ENCODE measurements at regions not wholly inside any gene's neighbourhood (a gene's known extent, or its start where the extent isn't known, plus 50 kb on each side); places are given as distances from the start of the nearest gene placed in this dataset.

DNA sequence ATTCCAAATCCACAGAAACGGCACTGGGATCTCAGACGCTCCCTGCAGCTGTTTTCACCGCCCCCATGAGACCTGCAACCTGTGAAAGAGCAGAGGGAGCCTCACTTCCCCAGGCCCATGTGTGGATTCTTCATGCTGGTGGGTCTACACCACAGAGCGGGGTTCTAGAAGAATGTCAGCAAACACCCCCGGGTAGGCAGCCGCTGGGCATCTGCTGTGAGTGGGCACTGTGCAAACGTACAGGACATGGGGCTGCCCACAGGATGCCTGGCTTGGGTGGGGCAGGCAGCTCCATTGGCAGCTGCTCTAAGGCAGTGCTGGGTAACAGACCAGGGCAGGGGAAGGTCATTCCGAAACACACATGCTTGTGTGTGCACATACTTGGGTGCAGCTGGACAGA is 174.9 kb downstream of the RBFOX3 start:
- ATAC-seq (ENCODE audit: low FRiP score) = no peak
- DNase-seq (ENCODE audit: low spot score) = no peak
- TF ChIP-seq, protein P1, sequence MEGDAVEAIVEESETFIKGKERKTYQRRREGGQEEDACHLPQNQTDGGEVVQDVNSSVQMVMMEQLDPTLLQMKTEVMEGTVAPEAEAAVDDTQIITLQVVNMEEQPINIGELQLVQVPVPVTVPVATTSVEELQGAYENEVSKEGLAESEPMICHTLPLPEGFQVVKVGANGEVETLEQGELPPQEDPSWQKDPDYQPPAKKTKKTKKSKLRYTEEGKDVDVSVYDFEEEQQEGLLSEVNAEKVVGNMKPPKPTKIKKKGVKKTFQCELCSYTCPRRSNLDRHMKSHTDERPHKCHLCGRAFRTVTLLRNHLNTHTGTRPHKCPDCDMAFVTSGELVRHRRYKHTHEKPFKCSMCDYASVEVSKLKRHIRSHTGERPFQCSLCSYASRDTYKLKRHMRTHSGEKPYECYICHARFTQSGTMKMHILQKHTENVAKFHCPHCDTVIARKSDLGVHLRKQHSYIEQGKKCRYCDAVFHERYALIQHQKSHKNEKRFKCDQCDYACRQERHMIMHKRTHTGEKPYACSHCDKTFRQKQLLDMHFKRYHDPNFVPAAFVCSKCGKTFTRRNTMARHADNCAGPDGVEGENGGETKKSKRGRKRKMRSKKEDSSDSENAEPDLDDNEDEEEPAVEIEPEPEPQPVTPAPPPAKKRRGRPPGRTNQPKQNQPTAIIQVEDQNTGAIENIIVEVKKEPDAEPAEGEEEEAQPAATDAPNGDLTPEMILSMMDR (IDR thresholded peaks at IDR 0.05) = no peak

DNA sequence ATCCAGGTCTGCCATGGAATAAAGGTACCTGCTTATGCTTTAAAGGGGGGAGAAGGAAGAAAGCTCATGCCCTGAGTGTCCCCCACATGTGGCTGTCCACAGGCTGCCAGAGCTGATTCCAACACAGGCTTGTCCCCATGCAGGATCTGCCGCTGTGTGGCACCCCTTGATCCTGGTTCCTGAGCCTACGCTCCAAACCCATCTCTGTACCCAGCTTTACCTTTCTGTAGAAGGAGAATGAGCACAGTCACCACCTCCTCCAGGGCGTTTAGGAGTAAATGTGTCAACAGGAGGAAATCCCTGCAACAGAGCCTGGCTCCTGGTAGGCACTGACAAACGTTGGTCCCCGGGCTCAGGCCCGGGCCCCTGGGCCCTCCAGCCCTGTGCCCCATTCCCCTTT is 175.6 kb downstream of the RBFOX3 start:
- TF ChIP-seq, protein P1 (IDR thresholded peaks at IDR 0.05) = no peak
- ATAC-seq (ENCODE audit: low FRiP score) = no peak

DNA sequence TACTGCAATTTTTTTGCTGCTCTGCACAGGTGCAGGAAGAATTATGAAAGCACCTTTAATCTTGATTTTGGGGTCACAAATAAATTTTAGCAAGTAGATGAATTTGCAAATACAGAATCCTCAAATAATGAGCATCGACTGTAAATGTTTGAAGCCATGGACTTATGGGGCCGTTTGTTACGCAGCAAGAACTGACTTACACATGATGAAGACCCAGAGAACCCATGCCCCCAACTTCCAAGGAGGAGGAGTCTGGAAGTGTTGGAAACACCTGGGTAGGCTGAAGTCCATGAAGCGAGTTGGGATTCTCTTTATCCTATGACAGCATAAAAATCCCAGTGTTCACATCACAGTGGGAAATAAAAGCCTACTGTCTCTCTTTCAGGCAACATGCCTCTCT is 176.6 kb downstream of the RBFOX3 start:
- TF ChIP-seq, protein P1 (IDR thresholded peaks at IDR 0.05) = no peak
- no peak for DNase-seq (ENCODE audit: low spot score)
- ATAC-seq (ENCODE audit: low FRiP score) = no peak

More for the DNA sequence above, 175.6 kb downstream of the RBFOX3 start:
- no peak for DNase-seq (ENCODE audit: low spot score)

DNA sequence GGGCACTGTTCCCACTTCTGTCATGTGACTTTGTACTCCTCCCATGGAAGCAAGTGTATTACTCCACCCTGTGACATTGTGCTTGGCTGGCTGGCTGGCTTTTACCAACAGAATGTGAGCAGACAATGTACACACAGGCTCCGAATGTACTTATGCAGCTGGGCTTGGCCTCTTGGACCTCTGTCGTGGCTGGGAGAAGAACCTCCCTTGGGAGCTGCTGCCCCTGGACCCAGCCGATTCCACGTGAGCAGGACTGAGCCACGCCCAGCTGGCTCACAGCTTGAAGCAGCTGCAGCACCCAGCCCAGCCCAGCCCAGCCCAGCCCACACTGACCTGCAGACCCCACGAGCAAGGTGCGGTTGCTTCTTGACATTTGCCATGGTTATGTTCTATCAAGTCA is 177.5 kb downstream of the RBFOX3 start:
- no peak for ATAC-seq (ENCODE audit: low FRiP score)
- TF ChIP-seq, protein P1 (IDR thresholded peaks at IDR 0.05) = no peak
- no peak for DNase-seq (ENCODE audit: low spot score)

DNA sequence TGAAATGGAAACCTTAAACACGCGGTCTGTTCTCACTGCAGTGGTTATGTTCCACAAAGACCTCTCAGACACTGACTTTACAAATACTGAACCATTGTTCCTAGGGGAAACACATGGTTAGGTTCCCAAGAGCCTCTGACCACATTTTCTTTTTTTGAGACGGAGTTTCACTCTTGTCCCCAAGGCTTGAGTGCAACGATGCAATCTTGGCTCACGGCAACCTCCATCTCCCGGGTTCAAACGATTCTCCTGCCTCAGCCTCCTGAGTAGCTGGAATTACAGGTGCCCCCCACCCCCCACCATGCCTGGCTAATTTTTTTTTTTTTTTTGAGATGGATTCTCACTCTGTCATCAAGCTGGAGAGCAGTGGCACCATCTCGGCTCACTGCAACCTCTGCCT is 179.7 kb downstream of the RBFOX3 start:
- TF ChIP-seq, protein P1 (IDR thresholded peaks at IDR 0.05) = no peak
- DNase-seq (ENCODE audit: low spot score) (no peak), ATAC-seq (ENCODE audit: low FRiP score) (no peak)

DNA sequence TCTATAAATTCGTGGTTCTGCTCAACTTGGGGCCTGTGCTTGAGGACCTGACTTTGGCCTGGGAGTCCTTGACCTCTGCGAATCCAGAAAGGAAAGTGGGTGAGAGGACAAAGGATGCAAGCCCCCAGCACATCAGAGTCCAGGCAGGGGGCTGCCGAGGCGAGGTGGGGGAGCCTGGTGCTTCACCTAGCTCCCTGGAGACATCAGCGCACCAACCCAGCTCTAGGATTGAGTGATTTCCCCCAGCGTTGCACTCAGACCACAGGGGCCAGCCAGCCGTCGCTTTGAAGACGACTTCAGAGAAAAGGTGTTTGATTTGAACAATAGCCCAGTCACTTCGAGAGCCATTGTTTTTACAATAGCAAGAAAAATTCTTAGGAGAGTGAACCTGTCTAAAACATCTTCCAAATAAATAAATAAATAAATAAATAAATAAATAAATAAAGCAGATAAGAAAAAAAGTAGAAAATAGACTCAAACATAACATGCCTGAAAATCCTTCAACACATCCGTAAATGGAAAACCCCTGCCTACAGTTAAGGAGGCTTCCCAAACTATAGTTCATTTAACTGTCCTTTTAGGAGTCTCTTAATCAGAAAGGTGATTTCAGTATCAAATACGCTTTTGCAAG is 180.9 kb downstream of the RBFOX3 start:
- TF ChIP-seq, protein P1 (IDR thresholded peaks at IDR 0.05) = no peak
- DNase-seq (ENCODE audit: low spot score) = no peak
- ATAC-seq (ENCODE audit: low FRiP score) = no peak

DNA sequence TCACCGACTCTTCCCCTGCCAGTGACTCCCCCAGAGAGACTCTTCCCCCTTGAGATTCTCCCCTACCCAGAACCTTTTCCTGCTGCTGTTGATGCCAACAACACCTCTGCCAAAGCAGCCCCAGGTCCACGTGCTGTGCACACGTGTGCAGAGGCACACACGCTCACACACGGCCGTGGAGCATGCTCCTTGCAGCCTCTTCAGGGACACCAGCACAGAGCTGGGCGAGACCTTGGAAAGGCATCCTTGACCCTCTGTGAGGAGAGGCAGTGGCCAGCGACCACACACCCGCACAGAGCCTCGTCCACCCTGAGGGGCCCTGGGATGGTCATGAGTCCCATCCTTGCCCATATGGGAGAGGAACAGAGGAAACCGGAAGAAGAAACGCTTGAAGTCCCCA is 181.9 kb downstream of the RBFOX3 start:
- DNase-seq (ENCODE audit: low spot score) (no peak), ATAC-seq (ENCODE audit: low FRiP score) (no peak)
- TF ChIP-seq, protein P1 (IDR thresholded peaks at IDR 0.05) = no peak
